ENCODE measurements at regions not wholly inside any gene's neighbourhood (a gene's known extent, or its start where the extent isn't known, plus 50 kb on each side); places are given as distances from the start of the nearest gene placed in this dataset.

DNA sequence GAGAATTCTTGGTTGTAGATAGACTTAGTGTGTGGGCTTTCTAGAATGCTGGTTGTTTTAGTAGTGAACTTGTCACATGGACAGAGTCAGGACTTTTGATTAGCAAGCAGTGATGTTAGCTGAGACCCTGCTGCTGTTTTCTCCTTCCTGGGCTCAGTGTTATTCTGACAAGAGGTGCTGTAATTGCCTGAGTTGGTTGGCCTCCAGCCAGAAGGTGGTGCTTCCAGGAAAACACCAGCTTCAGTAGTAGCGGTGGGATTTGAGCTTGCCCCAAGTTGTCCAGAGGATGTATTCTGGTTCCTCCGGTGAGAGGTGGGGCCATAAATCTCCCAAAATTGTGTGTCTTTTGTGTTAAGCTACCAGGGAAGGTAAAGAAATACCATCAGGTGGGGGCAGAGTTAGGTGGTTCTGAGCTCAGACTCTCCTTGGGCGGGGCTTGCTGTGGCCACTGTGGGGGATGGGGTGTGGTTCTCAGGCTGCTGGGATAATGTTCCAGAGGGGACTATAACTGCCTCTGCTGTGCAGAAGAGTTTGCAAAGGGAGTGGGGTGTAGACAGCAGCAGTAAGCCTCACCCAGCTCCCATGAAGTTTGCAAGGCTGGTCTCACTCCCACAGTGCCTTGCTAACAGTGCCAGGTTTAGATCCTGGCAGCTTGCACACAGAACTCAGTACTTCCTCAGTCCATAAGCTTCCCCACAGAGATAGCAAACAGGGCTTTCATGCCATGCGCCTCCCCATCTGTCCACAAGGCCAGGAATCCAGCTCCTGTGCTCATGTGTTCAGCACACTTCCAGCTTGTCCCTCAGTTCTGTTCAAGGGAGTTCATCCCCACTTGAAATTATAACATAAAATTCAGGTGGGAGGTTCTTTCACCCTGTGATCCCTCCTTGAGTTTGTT is 278.4 kb upstream of the PTCHD4 start:
- no peak for TF ChIP-seq EZH2 (IDR thresholded peaks at IDR 0.05; ENCODE audit: borderline replicate concordance, control insufficient read depth, low read depth, low read length)
- no peak for TF ChIP-seq JUND (IDR thresholded peaks at IDR 0.05; ENCODE audit: low read depth, low read length)

Data from GM12878 (cell line).